ENCODE measurements at regions not wholly inside any gene's neighbourhood (a gene's known extent, or its start where the extent isn't known, plus 50 kb on each side); places are given as distances from the start of the nearest gene placed in this dataset.

- TF ChIP-seq POLR2A (IDR thresholded peaks at IDR 0.05), result no peak
- TF ChIP-seq CTCF (IDR thresholded peaks at IDR 0.05), result no peak
- no peak for TF ChIP-seq EP300 (IDR thresholded peaks at IDR 0.05)
Observed at GRCh38 chr4:120316416-120316815, 249.8 kb upstream of the MAD2L1 start.

Data from ovary (tissue), 3 donors.